DND-41 (cell line): ENCODE measurements at regions not wholly inside any gene's neighbourhood (a gene's known extent, or its start where the extent isn't known, plus 50 kb on each side); places are given as distances from the start of the nearest gene placed in this dataset.

ENCODE experiments used
- EZH2 ChIP-seq: IDR thresholded peaks from 3 replicates; pipeline ENCODE4 v1.6.1; 2012; ENCODE audit warnings: borderline replicate concordance, low read depth, mild to moderate bottlenecking, moderate library complexity, low read length, inconsistent platforms; ENCODE audit not compliant: severe bottlenecking
- TF ChIP-seq, protein P1 (sequence below): IDR thresholded peaks from 2 replicates; pipeline ENCODE4 v1.5.1; 2012; ENCODE audit warnings: borderline replicate concordance, low read length, moderate library complexity, mild to moderate bottlenecking; ENCODE audit not compliant: poor library complexity, severe bottlenecking; ENCODE audit errors: extremely low read depth

- TF ChIP-seq, protein P1, sequence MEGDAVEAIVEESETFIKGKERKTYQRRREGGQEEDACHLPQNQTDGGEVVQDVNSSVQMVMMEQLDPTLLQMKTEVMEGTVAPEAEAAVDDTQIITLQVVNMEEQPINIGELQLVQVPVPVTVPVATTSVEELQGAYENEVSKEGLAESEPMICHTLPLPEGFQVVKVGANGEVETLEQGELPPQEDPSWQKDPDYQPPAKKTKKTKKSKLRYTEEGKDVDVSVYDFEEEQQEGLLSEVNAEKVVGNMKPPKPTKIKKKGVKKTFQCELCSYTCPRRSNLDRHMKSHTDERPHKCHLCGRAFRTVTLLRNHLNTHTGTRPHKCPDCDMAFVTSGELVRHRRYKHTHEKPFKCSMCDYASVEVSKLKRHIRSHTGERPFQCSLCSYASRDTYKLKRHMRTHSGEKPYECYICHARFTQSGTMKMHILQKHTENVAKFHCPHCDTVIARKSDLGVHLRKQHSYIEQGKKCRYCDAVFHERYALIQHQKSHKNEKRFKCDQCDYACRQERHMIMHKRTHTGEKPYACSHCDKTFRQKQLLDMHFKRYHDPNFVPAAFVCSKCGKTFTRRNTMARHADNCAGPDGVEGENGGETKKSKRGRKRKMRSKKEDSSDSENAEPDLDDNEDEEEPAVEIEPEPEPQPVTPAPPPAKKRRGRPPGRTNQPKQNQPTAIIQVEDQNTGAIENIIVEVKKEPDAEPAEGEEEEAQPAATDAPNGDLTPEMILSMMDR = no peak
- no peak for TF ChIP-seq EZH2
These were observed 271.2 kb downstream of the IPMK start for GRCh38 chr10:57996536-57996935.
